ENCODE measurements at regions not wholly inside any gene's neighbourhood (a gene's known extent, or its start where the extent isn't known, plus 50 kb on each side); places are given as distances from the start of the nearest gene placed in this dataset.

GRCh38 chr16:31704138-31704537, 169.5 kb upstream of the ZNF267 start:
- TF ChIP-seq CTCF (IDR thresholded peaks at IDR 0.05): no peak
- TF ChIP-seq POLR2AphosphoS5 (IDR thresholded peaks at IDR 0.05): no peak
